Activated CD4-positive, CD25-positive, alpha-beta regulatory T cell treated with anti-CD3 and anti-CD28 coated beads, Interleukin-2, amount 50 U/mL, for 24 hours (primary cell): ENCODE measurements at regions not wholly inside any gene's neighbourhood (a gene's known extent, or its start where the extent isn't known, plus 50 kb on each side); places are given as distances from the start of the nearest gene placed in this dataset.
"Not testable (repeated sequence)": the region's sequence is repeated elsewhere in the genome, so short reads cannot be mapped to it uniquely, and the experiment has no call there.

Source experiments
- ATAC-seq, 2 donors: fragments of 150-1000 bp; cut with Tn5 transposase; one replicate each; pipeline ENCODE4 v1.10.0; 2021; ENCODE audit warnings: mild to moderate bottlenecking in 1 of 2, moderate library complexity in 1 of 2

- ATAC-seq = no peak
These were observed 90.6 kb downstream of the MRPL14 start for GRCh38 chr6:44036699-44037101.

GRCh38 chr6:44036196-44036595, 91.1 kb downstream of the MRPL14 start:
- ATAC-seq = no peak

GRCh38 chr6:44035621-44036020, 91.6 kb downstream of the MRPL14 start:
- ATAC-seq = no peak

- no peak for ATAC-seq
These were observed 92.3 kb downstream of the MRPL14 start for GRCh38 chr6:44034931-44035345.

GRCh38 chr6:44034391-44034861, 92.8 kb downstream of the MRPL14 start:
- ATAC-seq = no peak

GRCh38 chr6:44030812-44031454, 96.3 kb downstream of the MRPL14 start:
- no peak for ATAC-seq

- no peak for ATAC-seq
These were observed 97.6 kb downstream of the MRPL14 start for GRCh38 chr6:44029444-44030185.

- no peak for ATAC-seq
These were observed 98.4 kb downstream of the MRPL14 start for GRCh38 chr6:44028789-44029310.

GRCh38 chr6:44025226-44025625, 102.0 kb downstream of the MRPL14 start:
- no peak for ATAC-seq

- no peak for ATAC-seq
These were observed 102.6 kb downstream of the MRPL14 start for GRCh38 chr6:44024574-44025219.

- ATAC-seq = no peak
These were observed 103.4 kb downstream of the MRPL14 start for GRCh38 chr6:44023586-44024454.

GRCh38 chr6:44022671-44023352, 104.4 kb downstream of the MRPL14 start:
- ATAC-seq = no peak

- ATAC-seq = no peak
These were observed 105.0 kb downstream of the MRPL14 start for GRCh38 chr6:44022296-44022661.

GRCh38 chr6:44021589-44022295, 105.5 kb downstream of the MRPL14 start:
- ATAC-seq = no peak

GRCh38 chr6:44020664-44021425, 106.4 kb downstream of the MRPL14 start:
- ATAC-seq = no peak

- no peak for ATAC-seq
These were observed 107.1 kb downstream of the MRPL14 start for GRCh38 chr6:44020148-44020547.

GRCh38 chr6:44017307-44017706, 109.9 kb downstream of the MRPL14 start:
- not testable (repeated sequence) for ATAC-seq

GRCh38 chr6:44016131-44016870, 111.0 kb downstream of the MRPL14 start:
- no peak for ATAC-seq

- no peak for ATAC-seq
These were observed 115.2 kb downstream of the MRPL14 start for GRCh38 chr6:44012078-44012493.
